ENCODE measurements at regions not wholly inside any gene's neighbourhood (a gene's known extent, or its start where the extent isn't known, plus 50 kb on each side); places are given as distances from the start of the nearest gene placed in this dataset.

DNA sequence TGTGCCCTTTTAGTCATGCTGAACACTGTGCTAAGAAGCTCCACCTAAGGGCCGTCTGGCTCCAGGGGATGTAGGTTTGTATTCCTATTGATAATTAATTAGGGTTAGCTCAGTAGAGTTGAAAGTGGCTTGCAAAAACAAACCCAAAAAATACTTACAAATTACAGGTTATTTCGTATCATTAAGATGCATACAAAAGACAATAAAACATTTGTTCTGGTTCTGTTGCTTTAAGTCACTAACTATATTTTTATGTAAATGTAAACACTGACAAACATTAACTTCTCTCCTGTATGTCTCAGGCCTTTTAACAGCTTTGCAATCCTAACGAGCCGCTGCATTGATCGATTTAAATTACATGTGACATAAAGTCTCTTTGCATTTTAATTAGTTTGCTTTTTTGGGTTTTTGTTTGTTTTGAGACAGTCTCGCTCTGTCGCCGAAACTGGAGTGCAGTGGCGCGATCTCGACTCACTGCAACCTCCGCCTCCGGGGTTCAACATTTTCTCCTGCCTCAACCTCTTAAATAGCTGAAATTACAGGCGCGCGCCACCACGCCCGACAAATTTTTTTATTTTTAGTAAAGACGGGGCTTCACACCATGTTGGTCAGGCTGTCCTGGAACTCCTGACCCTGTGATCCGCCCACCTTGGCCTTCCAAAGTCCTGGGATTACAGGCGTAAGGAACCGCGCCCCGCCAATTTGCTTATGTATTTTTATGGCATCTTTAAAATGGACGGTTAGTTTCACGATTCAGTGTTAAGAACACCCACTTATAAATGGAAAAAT is 110.9 kb downstream of the HFE start:
- DNase-seq: no peak

DNA sequence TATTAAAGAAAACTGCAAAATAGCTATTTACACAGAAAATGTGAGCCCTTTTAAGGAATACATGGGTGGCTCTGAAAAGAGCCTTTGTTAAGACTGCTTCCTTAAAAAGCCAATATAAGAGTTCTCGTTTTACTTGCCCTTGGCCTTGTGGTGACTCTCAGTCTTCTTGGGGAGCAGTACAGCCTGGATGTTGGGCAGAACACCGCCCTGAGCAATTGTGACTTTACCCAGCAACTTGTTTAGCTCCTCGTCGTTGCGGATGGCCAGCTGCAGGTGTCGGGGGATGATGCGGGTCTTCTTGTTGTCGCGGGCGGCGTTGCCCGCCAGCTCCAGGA is 111.5 kb downstream of the HFE start:
- DNase-seq: no peak

GRCh38 chr6:26199057-26199772 is 112.0 kb downstream of the HFE start:
- DNase-seq: peak; percentile 38

DNA sequence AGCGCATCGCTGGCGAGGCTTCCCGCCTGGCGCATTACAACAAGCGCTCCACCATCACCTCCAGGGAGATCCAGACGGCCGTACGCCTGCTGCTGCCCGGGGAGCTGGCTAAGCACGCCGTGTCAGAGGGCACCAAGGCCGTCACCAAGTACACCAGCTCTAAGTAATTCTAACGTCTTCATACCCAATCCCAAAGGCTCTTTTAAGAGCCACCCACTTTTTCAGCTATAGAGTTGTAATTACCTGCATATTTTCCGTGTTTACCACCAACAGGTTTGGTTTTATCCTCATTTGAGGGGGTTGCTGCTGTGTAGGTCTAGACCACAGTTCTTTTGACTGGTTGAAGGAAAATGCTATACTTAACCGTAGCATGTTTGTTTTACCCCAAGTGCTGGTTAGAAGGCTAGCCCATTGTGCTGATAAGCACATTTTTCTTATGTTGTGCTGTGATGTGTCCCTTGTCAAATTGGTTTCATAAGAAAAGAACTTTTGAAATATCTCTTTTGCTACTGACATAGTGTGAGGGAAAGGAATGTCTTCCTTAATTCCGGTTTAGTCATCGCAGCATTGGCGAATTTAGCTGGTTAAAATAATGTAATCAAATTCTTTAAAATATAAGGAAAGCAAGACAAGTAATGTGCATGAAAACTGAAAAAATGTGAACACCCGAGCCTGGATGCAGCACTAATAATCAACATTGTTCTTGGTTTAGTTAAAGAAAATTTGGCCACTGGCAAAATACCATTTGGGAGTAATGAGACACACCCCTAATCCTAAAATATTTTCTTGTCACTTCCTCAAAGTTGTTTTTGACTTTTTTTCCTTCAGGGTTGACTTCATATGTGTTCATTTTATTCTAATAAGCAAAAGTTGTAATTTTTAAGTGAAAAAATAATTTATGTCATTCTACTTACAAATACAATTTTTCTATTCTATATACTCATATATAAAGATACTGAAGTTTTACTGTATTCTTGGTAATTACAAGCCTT is 112.8 kb downstream of the HFE start:
- DNase-seq: peak; percentile 32

DNA sequence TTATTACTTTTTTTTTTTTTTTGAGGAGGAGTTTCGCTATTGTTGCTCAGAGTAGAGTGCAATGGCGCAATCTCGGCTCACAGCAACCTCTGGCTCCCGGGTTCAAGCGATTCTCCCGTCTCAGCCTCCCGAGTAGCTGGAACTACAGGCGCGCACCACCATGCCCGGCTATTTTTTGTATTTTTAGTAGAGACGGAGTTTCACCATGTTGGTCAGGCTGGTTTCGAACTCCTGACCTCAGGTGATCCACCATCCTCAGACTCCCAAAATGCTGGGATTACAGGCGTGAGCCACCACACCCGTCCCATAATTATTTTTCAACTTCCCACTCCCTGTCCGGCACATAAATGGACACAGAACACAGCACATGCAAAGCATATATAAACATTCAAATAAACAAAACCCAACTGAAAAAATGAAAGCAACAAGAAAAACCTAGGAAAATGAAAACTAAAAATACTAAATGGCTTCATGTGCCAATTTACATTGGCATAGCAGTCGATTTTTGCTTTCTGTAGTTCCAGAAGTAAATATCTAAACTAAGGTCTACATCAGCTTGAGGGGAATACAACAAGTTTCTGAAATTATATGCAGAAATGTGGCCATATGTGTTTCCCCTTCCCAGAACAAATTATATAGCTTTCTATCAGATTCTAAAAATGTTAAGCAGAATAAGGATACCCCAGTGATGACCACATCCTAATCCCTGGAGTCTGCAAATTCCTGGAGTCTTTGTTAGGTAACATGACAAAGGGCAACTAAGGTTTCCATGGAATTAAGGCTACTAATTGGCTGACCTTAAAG is 113.9 kb downstream of the HFE start:
- DNase-seq: no peak

- no peak for DNase-seq
These were observed 115.0 kb downstream of the HFE start for GRCh38 chr6:26202201-26202611.

- no peak for DNase-seq
These were observed 115.8 kb downstream of the HFE start for GRCh38 chr6:26202811-26203583.

GRCh38 chr6:26204332-26205160 is 117.3 kb downstream of the HFE start:
- peak; percentile 57 for DNase-seq

DNA sequence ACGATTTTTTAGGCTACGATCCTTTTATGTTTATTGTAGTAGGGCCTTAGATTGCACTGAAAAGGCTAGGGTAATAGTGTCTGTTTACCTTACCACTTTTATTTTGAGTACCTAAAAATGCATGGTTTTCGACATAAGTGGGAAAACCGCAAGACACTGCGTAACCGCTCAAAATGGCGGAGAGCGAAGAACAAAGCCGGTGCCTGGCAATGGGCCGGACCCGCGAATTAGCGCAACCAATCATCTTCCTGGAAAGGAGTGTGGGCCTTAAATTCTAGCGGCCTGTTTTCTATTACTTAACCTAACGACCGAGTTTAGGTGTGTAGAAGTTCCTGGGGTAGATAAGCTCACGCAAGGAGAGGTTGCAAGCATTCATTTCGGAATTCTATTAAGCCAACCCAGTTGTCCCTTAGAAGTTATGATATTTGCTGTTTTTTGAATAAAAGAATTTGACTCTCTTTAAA is 118.0 kb downstream of the HFE start:
- peak; percentile 39 for DNase-seq

DNA sequence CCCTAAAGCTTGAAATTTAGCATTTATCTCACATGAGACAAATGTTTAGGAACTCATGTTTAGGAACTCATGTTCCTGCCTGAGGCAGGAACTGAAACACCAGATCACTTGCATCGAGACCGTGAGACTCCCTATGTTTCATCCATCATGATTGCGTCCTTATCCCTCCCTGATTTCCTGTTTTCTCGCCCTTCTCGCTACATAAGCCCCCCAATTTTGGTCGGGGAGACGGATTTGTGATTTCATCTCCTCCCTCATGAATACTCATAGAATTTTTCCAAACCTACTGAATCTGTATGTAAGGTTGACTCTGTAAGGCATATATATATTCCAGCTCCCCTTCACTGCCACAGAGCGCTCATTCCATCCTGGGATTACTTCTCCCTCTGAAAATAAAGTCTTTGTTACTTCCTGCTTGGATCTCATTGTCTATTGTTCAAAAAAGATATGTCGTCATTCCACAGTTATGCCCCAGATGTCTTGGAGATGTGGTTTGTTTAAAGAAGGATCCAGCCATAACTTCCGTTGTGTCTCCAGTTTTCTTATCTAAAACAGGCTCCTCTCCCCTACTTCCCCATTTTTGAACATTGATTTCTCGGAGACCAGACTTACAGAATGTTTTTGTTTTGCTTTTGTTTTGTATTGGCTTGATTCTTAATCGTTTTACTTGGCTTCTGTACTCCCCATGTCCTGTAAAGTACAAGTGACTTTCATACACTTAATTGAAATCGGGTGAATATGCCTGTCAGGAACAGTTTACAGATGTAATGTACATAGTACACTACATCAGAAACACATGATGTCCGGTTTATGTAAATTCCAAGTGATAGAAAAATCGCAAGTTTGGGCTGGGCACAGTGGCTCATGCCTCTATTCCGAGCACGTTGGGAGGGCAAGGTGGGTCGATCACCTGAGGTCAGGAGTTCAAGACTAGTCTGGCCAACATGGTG is 118.7 kb downstream of the HFE start:
- DNase-seq: no peak

DNA sequence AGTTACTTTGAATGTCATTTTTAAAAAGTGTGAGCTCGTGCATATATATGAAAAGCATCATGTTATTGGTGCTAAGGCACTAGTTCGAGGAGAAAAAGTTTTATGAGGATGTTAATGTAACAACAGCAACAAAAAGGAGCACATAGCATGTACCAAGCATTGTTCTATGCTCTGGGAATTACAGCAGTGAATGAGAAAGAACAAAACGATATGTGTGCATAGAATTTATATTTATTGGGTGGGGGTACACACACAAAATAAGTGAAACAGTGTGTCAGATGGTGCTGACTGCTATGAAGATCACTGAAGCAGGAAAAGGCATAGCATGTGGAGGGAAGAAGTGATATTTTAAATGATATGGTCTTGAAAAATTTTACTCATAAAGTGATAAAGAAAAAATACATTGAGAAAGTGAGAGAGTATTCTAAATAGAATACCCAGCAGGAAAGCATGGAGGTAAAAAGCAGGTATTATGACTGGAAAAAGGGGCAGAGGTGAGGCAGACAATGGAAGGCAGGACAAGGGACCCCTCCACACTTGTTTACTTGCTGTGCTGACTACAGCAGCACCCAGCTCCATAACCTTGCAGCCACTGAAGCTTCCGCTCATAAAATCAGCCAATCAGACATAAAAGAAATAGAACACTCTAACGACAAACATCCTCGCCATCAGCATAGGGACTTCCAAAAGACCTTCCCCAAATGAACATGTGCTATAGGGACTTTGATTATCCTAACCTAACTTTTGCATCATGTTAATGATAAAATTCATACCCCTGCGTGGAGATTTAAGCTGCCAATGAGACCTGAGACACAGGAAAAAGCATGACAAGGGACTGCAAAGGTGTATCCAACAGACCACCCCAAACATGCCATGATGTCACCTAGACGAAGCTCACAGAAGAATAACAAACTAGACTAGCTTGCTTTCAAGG is 119.9 kb downstream of the HFE start:
- no peak for DNase-seq

- DNase-seq: no peak
These were observed 124.7 kb downstream of the HFE start for GRCh38 chr6:26211963-26212362.

DNA sequence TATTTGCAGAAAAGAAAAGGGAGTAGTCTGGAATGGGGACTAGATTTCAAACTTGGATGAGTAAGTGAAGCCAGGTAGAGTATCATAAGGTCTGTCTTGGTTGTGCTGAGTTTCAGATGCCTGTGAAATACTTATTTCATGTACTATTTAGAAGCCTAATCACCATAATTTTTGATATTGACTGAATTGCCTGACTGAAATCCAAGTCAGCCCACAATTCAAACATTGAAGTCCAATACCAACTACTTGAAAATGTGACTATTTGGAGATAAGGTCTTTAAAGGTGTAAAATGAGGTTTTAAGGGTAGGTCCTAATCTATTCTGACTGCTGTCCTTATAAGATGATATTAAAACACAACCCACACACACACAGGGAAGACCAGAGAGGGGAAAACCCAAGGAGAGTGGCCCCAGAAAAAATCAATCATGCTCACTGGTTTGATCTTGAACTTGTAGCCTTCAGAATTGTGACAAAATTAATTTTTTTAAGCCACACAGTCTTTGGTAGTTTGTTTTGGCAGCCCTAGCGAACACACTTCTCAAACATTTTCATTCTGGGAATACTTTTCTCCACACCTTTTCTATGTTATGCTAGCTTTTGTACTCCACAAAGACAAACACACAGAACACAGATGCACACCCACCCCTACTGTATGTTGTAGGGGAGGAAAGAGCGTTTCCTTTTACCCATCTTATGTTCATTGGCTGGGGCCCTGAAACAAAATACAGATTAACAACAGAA is 126.3 kb downstream of the HFE start:
- no peak for DNase-seq

GRCh38 chr6:26214803-26215584 is 127.8 kb downstream of the HFE start:
- DNase-seq: no peak

DNA sequence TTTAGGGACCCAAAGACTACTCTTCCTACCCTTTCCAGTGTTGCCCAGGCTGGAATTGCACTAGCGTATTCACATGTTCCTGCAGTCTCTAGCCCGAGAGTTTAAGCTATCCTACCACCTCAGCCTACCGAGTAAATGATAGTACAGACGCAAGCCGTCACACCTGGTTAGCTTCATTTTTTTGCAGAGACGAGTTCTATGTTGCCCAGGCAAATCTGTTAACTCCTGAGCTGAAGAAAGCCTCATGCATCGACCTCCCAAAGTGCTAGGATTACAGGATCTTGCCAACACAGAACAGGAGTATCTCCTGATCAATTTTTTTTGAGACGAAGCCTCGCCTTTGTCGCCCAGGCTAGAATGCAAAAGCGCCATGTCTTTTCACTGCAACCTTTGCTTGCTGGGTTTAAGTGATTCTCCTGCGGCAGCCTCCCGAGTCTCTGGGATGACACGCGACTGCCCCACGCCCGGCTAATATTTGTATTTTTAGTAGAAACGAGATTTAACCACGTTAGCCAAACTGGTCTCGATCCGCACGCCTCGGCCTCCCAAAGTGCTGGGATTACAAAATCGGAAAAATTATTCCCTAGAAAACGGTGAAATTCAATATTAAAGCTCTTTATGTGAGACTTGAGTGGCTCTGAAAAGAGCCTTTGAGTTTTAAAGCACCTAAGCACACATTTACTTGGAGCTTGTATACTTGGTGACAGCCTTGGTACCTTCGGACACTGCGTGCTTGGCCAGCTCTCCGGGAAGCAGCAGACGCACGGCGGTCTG is 128.5 kb downstream of the HFE start:
- DNase-seq: no peak

Measured in activated gamma-delta T cell (primary cell).